Osteocyte (in vitro differentiated cells): ENCODE measurements at regions not wholly inside any gene's neighbourhood (a gene's known extent, or its start where the extent isn't known, plus 50 kb on each side); places are given as distances from the start of the nearest gene placed in this dataset.

Experiments used
- DNase-seq: peaks from one replicate; pipeline ENCODE4 v3.0.0; 2021; ENCODE audit warnings: mixed read lengths; ENCODE audit not compliant: unreplicated experiment; ENCODE audit errors: extremely low spot score
- H3K27ac Mint-ChIP-seq: one replicate; pipeline ENCODE4 v1.8.0; 2021; ENCODE audit warnings: mild to moderate bottlenecking, mixed read lengths; ENCODE audit not compliant: unreplicated experiment
- H3K27me3 Mint-ChIP-seq: one replicate; pipeline ENCODE4 v1.8.0; 2021; ENCODE audit warnings: mixed read lengths; ENCODE audit not compliant: unreplicated experiment
- H3K36me3 Mint-ChIP-seq: one replicate; pipeline ENCODE4 v1.8.0; 2021; ENCODE audit warnings: mixed read lengths; ENCODE audit not compliant: unreplicated experiment
- H3K4me1 Mint-ChIP-seq: one replicate; pipeline ENCODE4 v1.8.0; 2021; ENCODE audit warnings: mixed read lengths; ENCODE audit not compliant: unreplicated experiment
- H3K4me3 Mint-ChIP-seq: one replicate; pipeline ENCODE4 v1.8.0; 2021; ENCODE audit warnings: mild to moderate bottlenecking, moderate library complexity, mixed read lengths; ENCODE audit not compliant: unreplicated experiment
- H3K9me3 Mint-ChIP-seq: one replicate; pipeline ENCODE4 v1.8.0; 2021; ENCODE audit warnings: mixed read lengths; ENCODE audit not compliant: unreplicated experiment
- CTCF ChIP-seq: fragments of 200-600 bp; sonication (generic); IDR thresholded peaks from 2 replicates; pipeline ENCODE4 v1.5.0; 2021; ENCODE audit warnings: antibody characterized with exemption, mild to moderate bottlenecking, moderate library complexity

- no peak for TF ChIP-seq CTCF
- no peaks in the 10 kb centered on the region for H3K4me1 Mint-ChIP-seq
- H3K27ac Mint-ChIP-seq, result no peak overlapping the region
- DNase-seq, result no peak
- no peaks in the 10 kb centered on the region for H3K36me3 Mint-ChIP-seq
- no peak overlapping the region for H3K4me3 Mint-ChIP-seq
- peaks cover 22% of the 10 kb centered on the region for H3K27me3 Mint-ChIP-seq
- no peaks in the 10 kb centered on the region for H3K9me3 Mint-ChIP-seq
Observed at GRCh38 chr5:92070786-92071185, 687.7 kb upstream of the ARRDC3 start.

GRCh38 chr5:92064993-92065392 is 681.9 kb upstream of the ARRDC3 start:
- TF ChIP-seq CTCF, result no peak
- no peaks in the 10 kb centered on the region for H3K36me3 Mint-ChIP-seq
- no peaks in the 10 kb centered on the region for H3K4me1 Mint-ChIP-seq
- no peak overlapping the region for H3K4me3 Mint-ChIP-seq
- no peak for DNase-seq
- peaks cover 8% of the 10 kb centered on the region for H3K27me3 Mint-ChIP-seq
- H3K27ac Mint-ChIP-seq, result no peak overlapping the region
- peaks cover 6% of the 10 kb centered on the region for H3K9me3 Mint-ChIP-seq

- peaks cover 27% of the 10 kb centered on the region for H3K9me3 Mint-ChIP-seq
- no peak overlapping the region for H3K4me3 Mint-ChIP-seq
- no peak for TF ChIP-seq CTCF
- H3K27me3 Mint-ChIP-seq, result peaks cover 2% of the 10 kb centered on the region
- H3K36me3 Mint-ChIP-seq, result no peaks in the 10 kb centered on the region
- DNase-seq, result no peak
- H3K27ac Mint-ChIP-seq, result no peak overlapping the region
- H3K4me1 Mint-ChIP-seq, result peaks cover 10% of the 10 kb centered on the region
Observed at GRCh38 chr5:92051741-92052140, 668.6 kb upstream of the ARRDC3 start.

GRCh38 chr5:92050970-92051369 is 667.9 kb upstream of the ARRDC3 start:
- Mint-ChIP-seq H3K27ac (no peak overlapping the region), H3K4me3 (no peak overlapping the region), H3K9me3 (peaks cover 27% of the 10 kb centered on the region), H3K27me3 (peaks cover 2% of the 10 kb centered on the region), H3K36me3 (no peaks in the 10 kb centered on the region), H3K4me1 (peaks cover 10% of the 10 kb centered on the region)
- DNase-seq, result no peak
- no peak for TF ChIP-seq CTCF

- no peaks in the 10 kb centered on the region for H3K36me3 Mint-ChIP-seq
- peaks cover 8% of the 10 kb centered on the region for H3K4me1 Mint-ChIP-seq
- no peak overlapping the region for H3K27ac Mint-ChIP-seq
- no peak overlapping the region for H3K4me3 Mint-ChIP-seq
- DNase-seq, result no peak
- peaks cover 7% of the 10 kb centered on the region for H3K27me3 Mint-ChIP-seq
- TF ChIP-seq CTCF, result no peak
- no peaks in the 10 kb centered on the region for H3K9me3 Mint-ChIP-seq
Observed at GRCh38 chr5:92041911-92042660, 659.0 kb upstream of the ARRDC3 start.
